ENCODE measurements at regions not wholly inside any gene's neighbourhood (a gene's known extent, or its start where the extent isn't known, plus 50 kb on each side); places are given as distances from the start of the nearest gene placed in this dataset.
A peak's percentile ranks its signal among the peaks of the same experiment; 100 is the strongest.

GRCh38 chr12:24725616-24726015, 223.3 kb downstream of the BCAT1 start:
- H3K4me3 ChIP-seq (ENCODE audit: low read depth, low read length) = no peak overlapping the region
- no peak for DNase-seq (ENCODE audit: low read depth)
- TF ChIP-seq CTCF (IDR thresholded peaks at IDR 0.05; ENCODE audit: insufficient read depth, low read depth, low read length) = no peak

DNA sequence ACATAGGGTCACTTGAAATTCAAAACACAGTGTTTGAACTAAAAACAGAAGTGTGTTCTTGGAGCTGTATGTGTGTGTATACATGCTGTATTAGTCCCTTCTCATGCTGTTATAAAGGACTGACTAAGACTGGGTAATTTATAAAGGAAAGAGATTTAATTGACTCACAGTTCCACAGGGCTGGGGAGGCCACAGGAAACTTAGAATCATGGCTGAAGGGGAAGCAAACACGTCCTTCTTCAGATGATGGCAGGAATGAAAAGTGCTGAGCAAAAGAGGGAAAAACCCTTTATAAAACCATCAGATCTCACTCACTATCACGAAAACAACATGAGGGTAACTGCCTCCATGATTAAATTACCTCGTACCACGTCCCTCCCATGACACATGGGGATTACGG, 224.1 kb downstream of the BCAT1 start:
- no peak for TF ChIP-seq CTCF (IDR thresholded peaks at IDR 0.05; ENCODE audit: insufficient read depth, low read depth, low read length)
- no peak for DNase-seq (ENCODE audit: low read depth)
- no peak overlapping the region for H3K4me3 ChIP-seq (ENCODE audit: low read depth, low read length)

DNA sequence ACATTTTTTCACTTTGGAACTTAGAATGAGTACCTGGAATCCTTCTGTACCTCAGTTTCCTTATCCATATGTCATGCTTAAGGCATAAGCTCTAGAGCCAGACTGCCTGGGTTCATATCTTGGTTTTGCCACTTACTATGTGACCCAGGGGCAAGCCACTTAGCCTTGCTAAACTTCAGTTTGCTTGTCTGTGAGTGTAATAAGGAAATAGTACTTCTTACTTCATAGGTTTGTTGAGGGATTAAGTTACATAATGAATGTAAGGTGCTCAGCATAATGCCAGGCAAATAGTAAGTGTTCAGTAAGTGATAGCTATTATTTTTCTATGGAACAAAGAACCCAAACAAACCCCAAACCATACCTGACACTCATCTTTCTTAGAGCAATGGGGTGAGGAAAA, 225.1 kb downstream of the BCAT1 start:
- no peak for TF ChIP-seq CTCF (IDR thresholded peaks at IDR 0.05; ENCODE audit: insufficient read depth, low read depth, low read length)
- H3K4me3 ChIP-seq (ENCODE audit: low read depth, low read length) = no peak overlapping the region
- no peak for DNase-seq (ENCODE audit: low read depth)

- DNase-seq (ENCODE audit: low read depth) = no peak
- no peak overlapping the region for H3K4me3 ChIP-seq (ENCODE audit: low read depth, low read length)
- no peak for TF ChIP-seq CTCF (IDR thresholded peaks at IDR 0.05; ENCODE audit: insufficient read depth, low read depth, low read length)
These were observed 227.7 kb downstream of the BCAT1 start for GRCh38 chr12:24721191-24721590.

GRCh38 chr12:24719293-24719721, 229.6 kb downstream of the BCAT1 start:
- no peak for TF ChIP-seq CTCF (IDR thresholded peaks at IDR 0.05; ENCODE audit: insufficient read depth, low read depth, low read length)
- DNase-seq (ENCODE audit: low read depth) = peak; percentile 35
- H3K4me3 ChIP-seq (ENCODE audit: low read depth, low read length) = no peak overlapping the region

DNA sequence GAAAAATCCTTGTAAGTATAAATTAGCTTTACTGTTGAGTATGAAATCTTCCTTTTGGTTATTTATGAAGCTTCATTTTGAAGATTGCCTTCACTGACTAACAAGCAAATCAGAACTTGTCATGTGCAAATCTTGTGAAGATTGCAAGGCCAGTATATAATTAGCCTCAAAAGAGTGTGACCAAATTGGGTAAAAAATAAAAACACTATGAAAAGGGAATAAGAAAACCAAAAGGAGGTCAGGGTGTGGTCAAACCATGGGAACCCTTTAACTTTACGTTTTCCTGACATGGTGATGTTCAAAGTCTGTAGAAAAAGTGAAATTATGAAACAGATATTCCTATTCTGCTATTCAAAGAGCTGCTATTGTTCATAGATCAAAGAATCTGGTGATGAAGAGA, 230.3 kb downstream of the BCAT1 start:
- DNase-seq (ENCODE audit: low read depth) = no peak
- no peak for TF ChIP-seq CTCF (IDR thresholded peaks at IDR 0.05; ENCODE audit: insufficient read depth, low read depth, low read length)
- no peak overlapping the region for H3K4me3 ChIP-seq (ENCODE audit: low read depth, low read length)

DNA sequence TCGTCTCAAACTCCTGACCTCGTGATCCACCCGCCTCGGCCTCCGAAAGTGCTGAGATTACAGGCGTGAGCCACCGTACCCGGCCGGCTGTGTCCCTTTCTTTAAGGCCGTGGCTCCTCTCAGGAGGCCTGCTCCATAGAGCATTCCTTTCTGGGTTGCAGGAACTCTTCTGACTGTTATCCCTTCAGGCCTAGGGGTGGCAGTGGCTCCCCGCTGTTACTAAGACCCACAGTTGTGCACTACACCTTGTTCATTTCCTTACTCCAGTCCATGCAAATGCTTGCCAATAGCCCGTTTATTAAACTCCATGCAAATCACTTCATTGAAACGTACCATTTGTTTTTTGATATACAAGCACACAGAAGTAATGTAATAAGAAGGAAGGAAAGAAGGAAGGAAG, 234.7 kb downstream of the BCAT1 start:
- no peak for DNase-seq (ENCODE audit: low read depth)
- TF ChIP-seq CTCF (IDR thresholded peaks at IDR 0.05; ENCODE audit: insufficient read depth, low read depth, low read length) = no peak
- H3K4me3 ChIP-seq (ENCODE audit: low read depth, low read length) = no peak overlapping the region

All from fibroblast of villous mesenchyme (primary cell).